Gastrocnemius medialis (tissue), 4 donors: ENCODE measurements at regions not wholly inside any gene's neighbourhood (a gene's known extent, or its start where the extent isn't known, plus 50 kb on each side); places are given as distances from the start of the nearest gene placed in this dataset.

Source experiments
- ATAC-seq, 2 donors: fragments of 150-250 bp; one replicate each; pipeline ENCODE4 v1.9.1; 2016
- DNase-seq, 2 donors: peaks; one replicate each; pipeline ENCODE4 v3.0.0-alpha.2; 2019
- H3K27ac ChIP-seq, 4 donors: fragments of 200-600 bp; sonication (generic); 1 replicate in 1 of 4; 2 replicates in 3 of 4; pipeline ENCODE4 v1.5.1; 2016 to 2018; ENCODE audit warnings: mild to moderate bottlenecking in 2 of 4, moderate library complexity in 1 of 4
- H3K27me3 ChIP-seq, 3 donors: fragments of 200-600 bp; sonication (generic) in 2 of 3; 1 replicate in 1 of 3; 2 replicates in 2 of 3; pipeline versions ENCODE4 v1.5.1 to v1.6.0; 2016 to 2019; ENCODE audit warnings: mild to moderate bottlenecking in 1 of 3, moderate library complexity in 1 of 3
- H3K36me3 ChIP-seq, 2 donors: fragments of 200-600 bp; sonication (generic) in 1 of 2; one replicate each; pipeline ENCODE4 v1.5.1; 2017 to 2018
- H3K4me1 ChIP-seq, 2 donors: fragments of 200-600 bp; sonication (generic) in 1 of 2; one replicate each; pipeline ENCODE4 v1.5.1; 2016 to 2017; ENCODE audit warnings: mild to moderate bottlenecking in 2 of 2
- H3K4me3 ChIP-seq, 4 donors: fragments of 200-600 bp; sonication (generic) in 3 of 4; 1 replicate in 1 of 4; 2 replicates in 3 of 4; pipeline ENCODE4 v1.5.1; 2016 to 2019; ENCODE audit warnings: mild to moderate bottlenecking in 2 of 4
- H3K9me3 ChIP-seq, 3 donors: fragments of 200-600 bp; sonication (generic) in 2 of 3; 1 replicate in 1 of 3; 2 replicates in 2 of 3; pipeline ENCODE4 v1.5.1; 2016 to 2019
- POLR2A ChIP-seq, 2 donors: fragments of 450-650 bp; IDR thresholded peaks; one replicate each; pipeline ENCODE4 v1.6.1; 2017; ENCODE audit warnings: antibody characterized with exemption in 2 of 2, mild to moderate bottlenecking in 2 of 2, moderate library complexity in 2 of 2
- in situ Hi-C, 4 donors: fragments of 200-750 bp; cut with MboI; loops; one replicate each; pipeline versions ENCODE4 v1.15.0 to v1.8.0; 2017; ENCODE audit warnings: low sequenced_read_pairs in 4 of 4
- intact Hi-C: fragments of 100-400 bp; cut with DNase I; formaldehyde crosslinking; loops from one replicate; pipeline ENCODE4 v1.15.1; 2023; ENCODE audit warnings: low total_unique reads
- TF ChIP-seq, protein P1 (sequence below), 5 experiments: fragments of 450-650 bp in 3 of 5; fragments of 200-600 bp in 2 of 5; sonication (generic) in 2 of 5; IDR thresholded peaks in 4 of 5; conservative IDR thresholded peaks in 1 of 5; 1 replicate in 4 of 5; 2 replicates in 1 of 5; pipeline ENCODE4 v1.5.1; 2016 to 2019; ENCODE audit warnings: antibody characterized with exemption in 5 of 5, mild to moderate bottlenecking in 3 of 5, moderate library complexity in 3 of 5

DNA sequence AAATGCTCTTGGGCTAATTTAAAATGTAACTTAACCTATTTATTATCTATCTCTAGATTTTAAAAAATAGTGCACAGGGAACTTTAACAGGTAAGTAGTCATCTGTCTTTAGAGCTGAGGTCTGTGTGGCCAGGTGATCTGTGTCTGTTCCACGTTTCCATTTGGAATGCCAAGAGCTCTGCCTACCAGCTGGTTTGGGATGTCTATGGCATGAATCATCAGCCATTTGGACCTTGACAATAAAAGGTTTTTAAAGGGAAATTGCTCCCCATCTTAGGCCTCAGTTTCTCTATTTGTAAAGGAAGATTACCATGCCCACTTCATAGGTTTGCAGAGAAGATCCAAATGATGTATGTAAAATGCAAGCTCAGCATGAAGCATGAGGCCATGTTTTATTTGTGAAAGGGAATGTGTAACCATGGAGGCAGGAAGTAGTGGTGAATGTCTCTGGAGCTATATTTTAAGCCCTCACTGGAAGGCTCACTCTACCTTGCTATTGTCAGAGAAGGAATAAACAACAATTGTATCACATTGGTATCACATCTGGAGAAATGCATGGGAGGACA, 548.1 kb upstream of the LMCD1 start:
- Histone ChIP-seq H3K9me3 (no peaks in the 10 kb centered on the region), H3K4me3 (no peak overlapping the region), H3K36me3 (no peaks in the 10 kb centered on the region), H3K27ac (no peak overlapping the region), H3K27me3 (no peaks in the 10 kb centered on the region), H3K4me1 (no peaks in the 10 kb centered on the region)
- DNase-seq (no peak), ATAC-seq (no peak)
- no peak for TF ChIP-seq POLR2A (IDR thresholded peaks at IDR 0.05)
- TF ChIP-seq, protein P1, sequence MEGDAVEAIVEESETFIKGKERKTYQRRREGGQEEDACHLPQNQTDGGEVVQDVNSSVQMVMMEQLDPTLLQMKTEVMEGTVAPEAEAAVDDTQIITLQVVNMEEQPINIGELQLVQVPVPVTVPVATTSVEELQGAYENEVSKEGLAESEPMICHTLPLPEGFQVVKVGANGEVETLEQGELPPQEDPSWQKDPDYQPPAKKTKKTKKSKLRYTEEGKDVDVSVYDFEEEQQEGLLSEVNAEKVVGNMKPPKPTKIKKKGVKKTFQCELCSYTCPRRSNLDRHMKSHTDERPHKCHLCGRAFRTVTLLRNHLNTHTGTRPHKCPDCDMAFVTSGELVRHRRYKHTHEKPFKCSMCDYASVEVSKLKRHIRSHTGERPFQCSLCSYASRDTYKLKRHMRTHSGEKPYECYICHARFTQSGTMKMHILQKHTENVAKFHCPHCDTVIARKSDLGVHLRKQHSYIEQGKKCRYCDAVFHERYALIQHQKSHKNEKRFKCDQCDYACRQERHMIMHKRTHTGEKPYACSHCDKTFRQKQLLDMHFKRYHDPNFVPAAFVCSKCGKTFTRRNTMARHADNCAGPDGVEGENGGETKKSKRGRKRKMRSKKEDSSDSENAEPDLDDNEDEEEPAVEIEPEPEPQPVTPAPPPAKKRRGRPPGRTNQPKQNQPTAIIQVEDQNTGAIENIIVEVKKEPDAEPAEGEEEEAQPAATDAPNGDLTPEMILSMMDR (IDR thresholded peaks at IDR 0.05 in 4 of 5, conservative IDR thresholded peaks at IDR 0.05 in 1 of 5), result no peak
- intact Hi-C loops (no loop called here), in situ Hi-C loops (no loop called here)

- no peaks in the 10 kb centered on the region for H3K4me1 ChIP-seq
These were observed 544.6 kb upstream of the LMCD1 start for GRCh38 chr3:7957024-7957423.

DNA sequence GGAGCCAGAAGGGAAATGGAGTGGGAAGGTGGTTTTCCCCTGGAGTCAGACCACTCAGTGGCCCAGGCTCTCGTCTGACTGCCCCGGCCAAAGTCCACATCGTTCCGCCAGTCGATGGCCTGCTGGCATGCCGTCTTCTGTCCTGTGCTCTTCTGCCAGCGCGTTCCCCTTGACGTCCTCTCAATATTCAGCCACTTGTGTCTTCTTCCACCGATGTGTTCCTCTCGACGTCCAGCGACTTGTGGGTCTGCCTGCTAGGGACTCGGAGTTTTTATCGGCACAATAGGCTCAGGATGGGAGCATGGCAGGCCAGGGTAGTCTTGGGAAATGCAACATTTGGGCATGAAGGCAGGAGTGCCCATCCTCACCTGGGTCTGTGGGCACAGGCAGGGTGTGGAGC, 542.5 kb upstream of the LMCD1 start:
- H3K9me3 ChIP-seq, result no peaks in the 10 kb centered on the region
- no peaks in the 10 kb centered on the region for H3K27me3 ChIP-seq
- DNase-seq, result no peak
- no peaks in the 10 kb centered on the region for H3K36me3 ChIP-seq
- no peaks in the 10 kb centered on the region for H3K4me1 ChIP-seq
- in situ Hi-C loops, result no loop called here
- intact Hi-C loops, result no loop called here
- TF ChIP-seq POLR2A (IDR thresholded peaks at IDR 0.05), result no peak
- TF ChIP-seq, protein P1 (IDR thresholded peaks at IDR 0.05 in 4 of 5, conservative IDR thresholded peaks at IDR 0.05 in 1 of 5), result no peak
- no peak for ATAC-seq
- H3K4me3 ChIP-seq, result no peak overlapping the region
- no peak overlapping the region for H3K27ac ChIP-seq

More at GRCh38 chr3:7957024-7957423, 544.6 kb upstream of the LMCD1 start:
- Histone ChIP-seq H3K27me3 (no peaks in the 10 kb centered on the region), H3K9me3 (no peaks in the 10 kb centered on the region), H3K4me3 (no peak overlapping the region), H3K27ac (no peak overlapping the region), H3K36me3 (no peaks in the 10 kb centered on the region)
- DNase-seq, result no peak
- in situ Hi-C loops (no loop called here), intact Hi-C loops (no loop called here)
- no peak for TF ChIP-seq POLR2A (IDR thresholded peaks at IDR 0.05)
- TF ChIP-seq, protein P1 (IDR thresholded peaks at IDR 0.05 in 4 of 5, conservative IDR thresholded peaks at IDR 0.05 in 1 of 5), result no peak
- no peak for ATAC-seq

GRCh38 chr3:7960601-7961000, 541.0 kb upstream of the LMCD1 start:
- TF ChIP-seq POLR2A (IDR thresholded peaks at IDR 0.05), result no peak
- TF ChIP-seq, protein P1 (IDR thresholded peaks at IDR 0.05 in 4 of 5, conservative IDR thresholded peaks at IDR 0.05 in 1 of 5), result no peak
- Histone ChIP-seq H3K36me3 (no peaks in the 10 kb centered on the region), H3K27ac (no peak overlapping the region), H3K4me3 (no peak overlapping the region), H3K4me1 (no peaks in the 10 kb centered on the region), H3K27me3 (no peaks in the 10 kb centered on the region), H3K9me3 (no peaks in the 10 kb centered on the region)
- no peak for ATAC-seq
- intact Hi-C loops, result no loop called here
- in situ Hi-C loops, result no loop called here
- DNase-seq, result no peak

GRCh38 chr3:7962301-7962700, 539.3 kb upstream of the LMCD1 start:
- Histone ChIP-seq H3K4me3 (no peak overlapping the region), H3K9me3 (no peaks in the 10 kb centered on the region), H3K4me1 (no peaks in the 10 kb centered on the region), H3K27me3 (no peaks in the 10 kb centered on the region), H3K27ac (no peak overlapping the region), H3K36me3 (no peaks in the 10 kb centered on the region)
- ATAC-seq (no peak), DNase-seq (no peak)
- in situ Hi-C loops, result no loop called here
- intact Hi-C loops, result no loop called here
- TF ChIP-seq, protein P1 (IDR thresholded peaks at IDR 0.05 in 4 of 5, conservative IDR thresholded peaks at IDR 0.05 in 1 of 5), result no peak
- TF ChIP-seq POLR2A (IDR thresholded peaks at IDR 0.05), result no peak
